HepG2 (cell line): ENCODE measurements at regions not wholly inside any gene's neighbourhood (a gene's known extent, or its start where the extent isn't known, plus 50 kb on each side); places are given as distances from the start of the nearest gene placed in this dataset.

Experiments
- ATAC-seq: fragments of 200-7000 bp; cut with Tn5 transposase; 3 replicates; pipeline ENCODE4 v1.9.1; 2020; ENCODE audit warnings: mild to moderate bottlenecking, moderate library complexity
- BruUV-seq: library from RNA; stranded (reverse); fragments of 400-500 nt; replicated peaks from 2 replicates; lab custom pipeline; 2021; lab: Mats Ljungman, UMichigan
- CTCF ChIA-PET: fragments of 300-600 bp; formaldehyde crosslinking; extraction: SDS; loops from one replicate; lab custom pipeline; 2021; ENCODE audit warnings: low total read pairs, inconsistent platforms, low intra/inter-chr PET ratio; lab: Yijun Ruan, JAX
- POLR2A ChIA-PET: fragments of 350-600 bp; sonication (Branson Sonifier 250); formaldehyde crosslinking; loops from one replicate; lab custom pipeline; 2020; ENCODE audit warnings: antibody characterized with exemption, inconsistent platforms; lab: Yijun Ruan, JAX
- DNase-seq: peaks from one replicate; pipeline ENCODE4 v3.0.0-alpha.2; 2015; ENCODE audit warnings: low spot score
- FAIRE-seq: peaks from 3 replicates; lab custom pipeline; 2011; peaks lifted over from hg19 to GRCh38; lab: Jason Lieb, UNC
- H2AFZ ChIP-seq: one replicate; pipeline ENCODE4 v1.6.1; 2011; ENCODE audit warnings: low read length, inconsistent platforms
- H3K27ac ChIP-seq: fragments of 300-600 bp; 3 replicates; pipeline ENCODE4 v1.8.0; 2011; ENCODE audit warnings: mixed run types, mild to moderate bottlenecking, mixed read lengths, low read length, inconsistent platforms; ENCODE audit not compliant: insufficient read depth; ENCODE audit errors: extremely low read length
- H3K27me3 ChIP-seq, 2 experiments: fragments of 200-600 bp in 1 of 2; 2 replicates in 1 of 2; 3 replicates in 1 of 2; pipeline versions ENCODE4 v1.6.0 to v1.8.0; 2011; ENCODE audit warnings: low read length in 2 of 2, mild to moderate bottlenecking in 2 of 2, moderate library complexity in 2 of 2, inconsistent platforms in 1 of 2; ENCODE audit not compliant: insufficient read depth in 2 of 2, control insufficient read depth in 1 of 2
- H3K36me3 ChIP-seq, 2 experiments: fragments of 200-600 bp in 1 of 2; replicated peaks in 1 of 2; 2 replicates in 1 of 2; 3 replicates in 1 of 2; pipeline versions ENCODE4 v1.5.1 to v1.8.0; 2011; ENCODE audit warnings: low read length in 2 of 2, inconsistent platforms in 1 of 2; ENCODE audit not compliant: insufficient read depth in 2 of 2, control insufficient read depth in 1 of 2
- H3K4me1 ChIP-seq: 2 replicates; pipeline ENCODE4 v1.5.1; 2012; ENCODE audit warnings: low read length, inconsistent platforms; ENCODE audit not compliant: insufficient read depth
- H3K4me2 ChIP-seq: 2 replicates; pipeline ENCODE4 v1.6.0; 2011; ENCODE audit warnings: low read depth, low read length, inconsistent platforms
- H3K4me3 ChIP-seq, 3 experiments: fragments of 200-600 bp in 1 of 3; sonication (generic), shearing (Covaris generic) in 1 of 3; replicated peaks in 1 of 3; 2 replicates each; pipeline ENCODE4 v1.5.1; 2011 to 2016; ENCODE audit warnings: low read length in 3 of 3, inconsistent platforms in 2 of 3, low read depth in 2 of 3, mild to moderate bottlenecking in 2 of 3, control low read depth in 1 of 3, mixed read lengths in 1 of 3; ENCODE audit not compliant: insufficient read depth in 1 of 3
- H3K79me2 ChIP-seq: one replicate; pipeline ENCODE4 v1.6.1; 2011; ENCODE audit warnings: low read length, inconsistent platforms; ENCODE audit not compliant: insufficient read depth
- H3K9ac ChIP-seq: 2 replicates; pipeline ENCODE4 v1.6.0; 2011; ENCODE audit warnings: mild to moderate bottlenecking, low read depth, low read length, inconsistent platforms; ENCODE audit not compliant: insufficient read depth
- H3K9me3 ChIP-seq: 2 replicates; pipeline ENCODE4 v1.5.1; 2012; ENCODE audit warnings: mild to moderate bottlenecking, low read length
- H4K20me1 ChIP-seq: 2 replicates; pipeline ENCODE4 v1.6.0; 2011; ENCODE audit warnings: inconsistent platforms, mild to moderate bottlenecking, low read length, moderate library complexity; ENCODE audit not compliant: insufficient read depth
- EHMT2 ChIP-seq: fragments of 200-600 bp; sonication (generic); IDR thresholded peaks from 2 replicates; pipeline ENCODE4 v1.7.0; 2017; ENCODE audit warnings: antibody characterized with exemption, low read depth, low read length, borderline replicate concordance
- ELF1 ChIP-seq: sonication (generic); formaldehyde crosslinking; IDR thresholded peaks from 2 replicates; pipeline ENCODE4 v1.4.0; 2020; ENCODE audit warnings: missing genetic modification reagents
- FOXM1 ChIP-seq: sonication (generic); formaldehyde crosslinking; IDR thresholded peaks from 2 replicates; pipeline ENCODE4 v1.5.0; 2020; ENCODE audit warnings: missing genetic modification reagents
- HNF4A ChIP-seq: sonication (generic); formaldehyde crosslinking; IDR thresholded peaks from 2 replicates; pipeline ENCODE4 v1.4.0; 2020; ENCODE audit warnings: missing genetic modification reagents
- IRF1 ChIP-seq: sonication (generic); formaldehyde crosslinking; IDR thresholded peaks from 2 replicates; pipeline ENCODE4 v1.4.0; 2020; ENCODE audit warnings: low read depth, mild to moderate bottlenecking, missing genetic modification reagents
- JDP2 ChIP-seq: sonication (generic); formaldehyde crosslinking; IDR thresholded peaks from 2 replicates; pipeline ENCODE4 v1.8.1; 2022; ENCODE audit warnings: missing genetic modification reagents, borderline replicate concordance
- KDM5B ChIP-seq: sonication (generic); formaldehyde crosslinking; IDR thresholded peaks from 2 replicates; pipeline ENCODE4 v1.4.0; 2020; ENCODE audit warnings: missing genetic modification reagents, mild to moderate bottlenecking, borderline replicate concordance
- KLF11 ChIP-seq: IDR thresholded peaks from 2 replicates; pipeline ENCODE4 v1.6.1; 2016; ENCODE audit warnings: missing compliant biosample characterization
- MED13 ChIP-seq: sonication (generic); formaldehyde crosslinking; IDR thresholded peaks from 2 replicates; pipeline ENCODE4 v1.5.0; 2020; ENCODE audit warnings: missing genetic modification reagents
- SIX1 ChIP-seq: sonication (generic); formaldehyde crosslinking; IDR thresholded peaks from 2 replicates; pipeline ENCODE4 v1.4.0; 2020; ENCODE audit warnings: missing genetic modification reagents, borderline replicate concordance
- SMAD3 ChIP-seq: sonication (generic); formaldehyde crosslinking; IDR thresholded peaks from 2 replicates; pipeline ENCODE4 v1.4.0; 2020; ENCODE audit warnings: missing genetic modification reagents
- STAG1 ChIP-seq: sonication (generic); formaldehyde crosslinking; IDR thresholded peaks from 2 replicates; pipeline ENCODE4 v1.4.0; 2020; ENCODE audit warnings: missing genetic modification reagents
- YY1 ChIP-seq: IDR thresholded peaks from 2 replicates; pipeline ENCODE4 v1.6.1; 2011; ENCODE audit warnings: low read length, low read depth, moderate library complexity, mild to moderate bottlenecking; ENCODE audit not compliant: insufficient read depth, insufficient replicate concordance
- ZBTB44 ChIP-seq: sonication (generic); formaldehyde crosslinking; IDR thresholded peaks from 2 replicates; pipeline ENCODE4 v1.4.0; 2020; ENCODE audit warnings: missing genetic modification reagents
- ZNF18 ChIP-seq: sonication (generic); formaldehyde crosslinking; IDR thresholded peaks from 2 replicates; pipeline ENCODE4 v1.8.0; 2022; ENCODE audit warnings: mild to moderate bottlenecking, missing genetic modification reagents; ENCODE audit not compliant: insufficient replicate concordance
- ZNF224 ChIP-seq: sonication (generic); formaldehyde crosslinking; IDR thresholded peaks from 2 replicates; pipeline ENCODE4 v1.5.0; 2020; ENCODE audit warnings: mild to moderate bottlenecking, missing genetic modification reagents
- ZNF790 ChIP-seq: sonication (generic); formaldehyde crosslinking; IDR thresholded peaks from 2 replicates; pipeline ENCODE4 v1.8.0; 2022; ENCODE audit warnings: missing genetic modification reagents, mild to moderate bottlenecking, borderline replicate concordance
- ZSCAN12 ChIP-seq: sonication (generic); formaldehyde crosslinking; IDR thresholded peaks from 2 replicates; pipeline ENCODE4 v1.9.0; 2021; ENCODE audit warnings: mild to moderate bottlenecking, missing genetic modification reagents
- WGBS: methylation state at CpG from one replicate; pipeline ENCODE4 v1.1.6; 2017; ENCODE audit warnings: low lambda C conversion rate; 5-methylcytosine and 5-hydroxymethylcytosine counted together
- in situ Hi-C: cut with HindIII; loops from 2 replicates; pipeline ENCODE4 v1.10.0; 2017; ENCODE audit warnings: low pct_unique_long_range_greater_than_20kb; ENCODE audit not compliant: extremely low pct_ligation_motif_present
- intact Hi-C: fragments of 100-400 bp; cut with micrococcal nuclease; formaldehyde crosslinking; loops from one replicate; pipeline ENCODE4 v1.10.0; 2022; ENCODE audit not compliant: unreplicated experiment

GRCh38 chr14:82731526-82731925 lies 1197.9 kb upstream of the SEL1L start:
- H3K9ac ChIP-seq, result no peak overlapping the region
- no peaks in the 10 kb centered on the region for H3K4me1 ChIP-seq
- H4K20me1 ChIP-seq, result no peaks in the 10 kb centered on the region
- peaks cover 58% of the 10 kb centered on the region for H3K9me3 ChIP-seq
- H3K79me2 ChIP-seq, result no peaks in the 10 kb centered on the region
- no peaks in the 10 kb centered on the region for H3K27me3 ChIP-seq
- ChIA-PET POLR2A (no interaction called here), CTCF (no interaction called here)
- in situ Hi-C loops, result no loop called here
- H2AFZ ChIP-seq, result no peak overlapping the region
- no peak for ATAC-seq
- TF ChIP-seq KDM5B (CRISPR knock-in tag) (no peak), KLF11 (CRISPR knock-in tag) (no peak), YY1 (no peak), ZBTB44 (no peak), ZSCAN12 (CRISPR knock-in tag) (no peak), FOXM1 (CRISPR knock-in tag) (no peak), JDP2 (CRISPR knock-in tag) (no peak), ZNF790 (CRISPR knock-in tag) (no peak)
- intact Hi-C loops, result no loop called here
- H3K4me2 ChIP-seq, result no peak overlapping the region
- H3K36me3 ChIP-seq, result no peaks in the 10 kb centered on the region
- BruUV-seq, result no TSS peak
- no peak for FAIRE-seq
- H3K4me3 ChIP-seq, result no peak overlapping the region
- WGBS, result 5% methylated on average over 4 of the region's 4 CpGs
- H3K27ac ChIP-seq, result no peak overlapping the region
- no peak for DNase-seq

GRCh38 chr14:82740547-82740946 lies 1206.9 kb upstream of the SEL1L start:
- POLR2A ChIA-PET, result no interaction called here
- no peak overlapping the region for H2AFZ ChIP-seq
- in situ Hi-C loops, result no loop called here
- H3K79me2 ChIP-seq, result no peaks in the 10 kb centered on the region
- ATAC-seq (no peak), DNase-seq (no peak), FAIRE-seq (no peak)
- no peaks in the 10 kb centered on the region for H3K27me3 ChIP-seq
- H3K9me3 ChIP-seq, result peaks cover 41% of the 10 kb centered on the region
- WGBS, result 1% methylated on average over 4 of the region's 4 CpGs
- H3K27ac ChIP-seq, result no peak overlapping the region
- CTCF ChIA-PET, result no interaction called here
- BruUV-seq, result no TSS peak
- no peaks in the 10 kb centered on the region for H3K36me3 ChIP-seq
- H3K4me2 ChIP-seq, result no peak overlapping the region
- no peak overlapping the region for H3K9ac ChIP-seq
- no peaks in the 10 kb centered on the region for H3K4me1 ChIP-seq
- no peaks in the 10 kb centered on the region for H4K20me1 ChIP-seq
- intact Hi-C loops, result no loop called here
- H3K4me3 ChIP-seq, result no peak overlapping the region
- TF ChIP-seq ZNF18 (CRISPR knock-in tag) (no peak), IRF1 (no peak), HNF4A (no peak), SMAD3 (CRISPR knock-in tag) (no peak), EHMT2 (no peak), SIX1 (no peak), STAG1 (CRISPR knock-in tag) (no peak), MED13 (CRISPR knock-in tag) (no peak), ZNF224 (no peak), ELF1 (CRISPR knock-in tag) (no peak)
